ENCODE measurements at regions not wholly inside any gene's neighbourhood (a gene's known extent, or its start where the extent isn't known, plus 50 kb on each side); places are given as distances from the start of the nearest gene placed in this dataset.

GRCh38 chr10:123318516-123318915, 164.3 kb downstream of the BUB3 start:
- Histone ChIP-seq H3K9me3 (replicated peaks; ENCODE audit: control insufficient read depth, insufficient read depth, low read length) (no peaks in the 10 kb centered on the region), H3K9me1 (replicated peaks; ENCODE audit: control insufficient read depth, extremely low read depth, insufficient read depth, low read length) (no peaks in the 10 kb centered on the region), H3K4me3 (replicated peaks in 1 of 3; ENCODE audit: insufficient read depth in 1 of 3, low read depth in 1 of 3, low read length in 3 of 3) (no peak overlapping the region), H2AFZ (ENCODE audit: low read depth, low read length) (no peak overlapping the region), H3K79me2 (ENCODE audit: control insufficient read depth, insufficient read depth, low read length) (no peaks in the 10 kb centered on the region), H3K9ac (replicated peaks; ENCODE audit: extremely low read depth, insufficient read depth, low read length) (no peak overlapping the region), H3K4me1 (ENCODE audit: control insufficient read depth, extremely low read depth, insufficient read depth, low read length) (no peaks in the 10 kb centered on the region), H3K4me2 (ENCODE audit: insufficient read depth, low read length) (no peak overlapping the region), H4K20me1 (replicated peaks; ENCODE audit: control insufficient read depth, extremely low read depth, insufficient read depth, low read length) (no peaks in the 10 kb centered on the region), H3K36me3 (ENCODE audit: control insufficient read depth in 2 of 2, extremely low read depth in 1 of 2, insufficient read depth in 2 of 2, low read length in 2 of 2) (no peaks in the 10 kb centered on the region), H3K27me3 (ENCODE audit: control insufficient read depth in 2 of 2, insufficient read depth in 2 of 2, low read length in 2 of 2) (no peaks in the 10 kb centered on the region), H3K27ac (ENCODE audit: insufficient read depth, low read depth, low read length) (no peak overlapping the region)
- DNase-seq (ENCODE audit: low read depth, low spot score) (no peak), FAIRE-seq (no peak)
- dilution Hi-C loops (cut with MboI; ENCODE audit: extremely low pct_ligation_motif_present, low sequenced_read_pairs) (no loop called here), intact Hi-C loops (cut with micrococcal nuclease) (no loop called here)
- BruUV-seq (replicated peaks): no TSS peak
- TF ChIP-seq FOS (IDR thresholded peaks at IDR 0.05; ENCODE audit: borderline replicate concordance, insufficient read depth, low read length): no peak
- POLR2A ChIA-PET: no interaction called here
- CTCF ChIA-PET: no interaction called here

GRCh38 chr10:123320091-123320490, 165.9 kb downstream of the BUB3 start:
- Histone ChIP-seq H3K4me2 (ENCODE audit: insufficient read depth, low read length) (no peak overlapping the region), H3K36me3 (ENCODE audit: control insufficient read depth in 2 of 2, extremely low read depth in 1 of 2, insufficient read depth in 2 of 2, low read length in 2 of 2) (no peaks in the 10 kb centered on the region), H3K4me3 (replicated peaks in 1 of 3; ENCODE audit: insufficient read depth in 1 of 3, low read depth in 1 of 3, low read length in 3 of 3) (no peak overlapping the region), H3K4me1 (ENCODE audit: control insufficient read depth, extremely low read depth, insufficient read depth, low read length) (no peaks in the 10 kb centered on the region), H3K9me1 (replicated peaks; ENCODE audit: control insufficient read depth, extremely low read depth, insufficient read depth, low read length) (no peaks in the 10 kb centered on the region), H3K9ac (replicated peaks; ENCODE audit: extremely low read depth, insufficient read depth, low read length) (no peak overlapping the region), H3K9me3 (replicated peaks; ENCODE audit: control insufficient read depth, insufficient read depth, low read length) (no peaks in the 10 kb centered on the region), H3K27ac (ENCODE audit: insufficient read depth, low read depth, low read length) (no peak overlapping the region), H2AFZ (ENCODE audit: low read depth, low read length) (no peak overlapping the region), H3K79me2 (ENCODE audit: control insufficient read depth, insufficient read depth, low read length) (no peaks in the 10 kb centered on the region), H3K27me3 (ENCODE audit: control insufficient read depth in 2 of 2, insufficient read depth in 2 of 2, low read length in 2 of 2) (no peaks in the 10 kb centered on the region), H4K20me1 (replicated peaks; ENCODE audit: control insufficient read depth, extremely low read depth, insufficient read depth, low read length) (no peaks in the 10 kb centered on the region)
- DNase-seq (ENCODE audit: low read depth, low spot score): no peak
- ChIA-PET POLR2A (no interaction called here), CTCF (no interaction called here)
- BruUV-seq (replicated peaks): no TSS peak
- intact Hi-C loops (cut with micrococcal nuclease): no loop called here
- dilution Hi-C loops (cut with MboI; ENCODE audit: extremely low pct_ligation_motif_present, low sequenced_read_pairs): no loop called here
- FAIRE-seq: no peak
- TF ChIP-seq EZH2 (IDR thresholded peaks at IDR 0.05; ENCODE audit: borderline replicate concordance, low read depth, low read length, severe bottlenecking): no peak
- no peak for TF ChIP-seq MAX (IDR thresholded peaks at IDR 0.05; ENCODE audit: insufficient read depth, insufficient read length)
- TF ChIP-seq JUN (IDR thresholded peaks at IDR 0.05; ENCODE audit: borderline replicate concordance, insufficient read depth, insufficient read length, low read depth): no peak
- TF ChIP-seq GATA2 (IDR thresholded peaks at IDR 0.05; ENCODE audit: insufficient read depth, insufficient read length, low read depth, low read length): no peak
- TF ChIP-seq, protein P1, sequence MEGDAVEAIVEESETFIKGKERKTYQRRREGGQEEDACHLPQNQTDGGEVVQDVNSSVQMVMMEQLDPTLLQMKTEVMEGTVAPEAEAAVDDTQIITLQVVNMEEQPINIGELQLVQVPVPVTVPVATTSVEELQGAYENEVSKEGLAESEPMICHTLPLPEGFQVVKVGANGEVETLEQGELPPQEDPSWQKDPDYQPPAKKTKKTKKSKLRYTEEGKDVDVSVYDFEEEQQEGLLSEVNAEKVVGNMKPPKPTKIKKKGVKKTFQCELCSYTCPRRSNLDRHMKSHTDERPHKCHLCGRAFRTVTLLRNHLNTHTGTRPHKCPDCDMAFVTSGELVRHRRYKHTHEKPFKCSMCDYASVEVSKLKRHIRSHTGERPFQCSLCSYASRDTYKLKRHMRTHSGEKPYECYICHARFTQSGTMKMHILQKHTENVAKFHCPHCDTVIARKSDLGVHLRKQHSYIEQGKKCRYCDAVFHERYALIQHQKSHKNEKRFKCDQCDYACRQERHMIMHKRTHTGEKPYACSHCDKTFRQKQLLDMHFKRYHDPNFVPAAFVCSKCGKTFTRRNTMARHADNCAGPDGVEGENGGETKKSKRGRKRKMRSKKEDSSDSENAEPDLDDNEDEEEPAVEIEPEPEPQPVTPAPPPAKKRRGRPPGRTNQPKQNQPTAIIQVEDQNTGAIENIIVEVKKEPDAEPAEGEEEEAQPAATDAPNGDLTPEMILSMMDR (IDR thresholded peaks at IDR 0.05; ENCODE audit: extremely low read depth in 1 of 2, insufficient read depth in 1 of 2, low read depth in 1 of 2, low read length in 2 of 2): no peak
- no peak for TF ChIP-seq MYC (IDR thresholded peaks at IDR 0.05; ENCODE audit: low read depth, low read length)
- no peak for TF ChIP-seq FOS (IDR thresholded peaks at IDR 0.05; ENCODE audit: borderline replicate concordance, insufficient read depth, low read length)
- TF ChIP-seq POLR2AphosphoS5 (IDR thresholded peaks at IDR 0.05; ENCODE audit: insufficient read depth, low read depth, low read length): no peak
- no peak for TF ChIP-seq POLR2A (IDR thresholded peaks at IDR 0.05; ENCODE audit: low read depth, low read length)
